NCI-H2196 (cell line): ENCODE measurements at regions not wholly inside any gene's neighbourhood (a gene's known extent, or its start where the extent isn't known, plus 50 kb on each side); places are given as distances from the start of the nearest gene placed in this dataset.
"Not testable (repeated sequence)": the region's sequence is repeated elsewhere in the genome, so short reads cannot be mapped to it uniquely, and the experiment has no call there.

Experiments
- DNase-seq: peaks from one replicate; lab custom pipeline; 2025; ENCODE audit not compliant: unreplicated experiment; lab: John Stamatoyannopoulos, UW

DNA sequence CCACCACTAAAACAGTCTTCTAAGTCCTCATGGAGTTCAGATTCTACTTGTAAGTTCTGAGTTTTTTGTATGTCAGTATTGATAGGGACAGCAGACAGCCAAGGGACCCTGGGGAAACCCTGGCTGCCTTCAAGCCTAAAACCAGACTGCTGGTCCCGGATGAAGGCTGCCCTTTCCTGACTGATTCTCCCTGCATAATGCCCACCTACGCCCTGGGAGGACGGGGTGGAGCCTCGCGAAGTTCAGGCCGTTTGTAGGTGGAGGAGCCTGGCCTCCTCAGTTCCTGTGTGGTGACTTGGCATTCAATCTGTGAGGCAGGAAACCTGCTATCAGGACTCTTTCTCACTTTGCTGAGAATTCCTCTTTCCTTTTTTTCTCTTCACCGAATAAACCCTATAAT, 120.3 kb upstream of the LGSN start:
- DNase-seq: no peak

- DNase-seq: no peak
Observed at GRCh38 chr6:63440594-63440993, 120.8 kb upstream of the LGSN start.

- peak; percentile 9 for DNase-seq
Observed at GRCh38 chr6:63441266-63441956, 121.6 kb upstream of the LGSN start.

- no peak for DNase-seq
Observed at GRCh38 chr6:63442870-63443269, 123.1 kb upstream of the LGSN start.

DNA sequence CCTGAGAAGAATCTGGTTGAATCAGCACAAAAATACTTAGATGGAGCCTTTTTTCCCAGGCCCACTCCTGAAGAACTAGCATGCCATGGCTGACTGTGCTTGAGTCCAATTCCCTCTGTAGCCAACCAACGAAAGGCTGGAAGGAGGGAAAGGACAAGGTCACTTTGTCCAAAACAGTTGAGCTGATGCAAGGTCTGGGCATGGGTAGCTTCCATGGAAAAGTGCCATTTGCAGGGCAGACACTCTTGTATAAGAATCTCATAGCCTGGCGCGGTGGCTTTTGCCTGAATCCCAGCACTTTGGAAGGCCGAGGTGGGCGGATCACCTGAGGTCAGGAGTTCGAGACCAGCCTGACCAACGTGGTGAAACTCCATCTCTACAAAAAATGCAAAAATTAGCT, 125.0 kb upstream of the LGSN start:
- DNase-seq: no peak

DNA sequence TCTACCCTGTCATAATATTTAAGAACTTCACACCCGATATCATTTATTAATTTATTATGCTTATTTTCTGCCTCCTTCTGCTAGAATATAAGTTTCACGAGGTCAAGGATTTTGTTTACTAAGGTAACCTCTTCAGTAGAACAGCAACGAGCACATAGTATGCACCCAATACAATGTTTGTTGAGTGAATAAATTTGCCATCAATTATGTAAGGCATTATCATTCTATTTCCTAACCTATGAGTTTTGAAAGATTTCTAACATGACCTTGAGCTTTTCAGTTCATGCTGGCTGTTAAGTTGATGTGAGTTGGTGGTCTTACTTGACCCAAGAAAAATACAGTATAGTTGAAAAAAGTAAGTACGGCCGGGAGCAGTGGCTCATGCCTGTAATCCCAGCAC, 125.9 kb upstream of the LOC128125822 start:
- no peak for DNase-seq

- no peak for DNase-seq
Observed at GRCh38 chr6:63447134-63447533, 125.1 kb upstream of the LOC128125822 start.

DNA sequence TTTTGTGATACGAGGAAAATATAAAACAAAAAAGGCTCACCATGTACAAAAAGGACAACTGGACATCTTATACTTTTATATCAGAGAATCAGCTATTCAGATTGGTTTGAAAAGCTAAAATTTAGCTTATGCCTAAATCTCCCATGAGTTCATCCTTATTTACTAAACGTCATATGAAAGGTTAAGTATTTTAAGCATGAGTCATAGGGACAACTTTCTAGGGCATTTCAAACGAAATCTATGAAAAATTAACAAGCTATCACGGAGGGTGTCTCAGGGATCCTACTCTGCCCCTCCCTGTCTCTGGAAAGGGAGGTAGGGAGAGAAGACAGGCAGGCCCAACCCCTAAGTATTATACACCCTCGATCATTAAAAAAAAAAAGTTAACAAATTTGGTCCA, 124.1 kb upstream of the LOC128125822 start:
- DNase-seq: no peak

DNA sequence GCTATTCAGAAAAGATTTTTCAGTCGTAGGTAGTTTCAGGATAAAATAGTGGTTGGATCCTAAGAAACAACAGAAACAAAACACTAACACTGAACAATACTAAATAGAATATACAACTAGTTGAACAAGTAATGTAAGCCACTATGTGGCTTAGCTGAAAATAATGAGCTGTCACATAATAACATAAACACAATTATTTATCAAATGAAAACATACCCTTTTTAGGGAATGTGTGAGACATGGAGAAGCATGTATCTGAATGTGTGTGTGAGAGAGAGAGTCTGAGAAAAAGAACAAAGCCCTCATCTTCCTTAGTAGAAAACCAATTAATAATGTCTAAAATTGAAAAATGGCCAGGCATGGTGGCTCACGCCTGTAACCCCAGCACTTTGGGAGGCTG, 122.6 kb upstream of the LOC128125822 start:
- no peak for DNase-seq

DNA sequence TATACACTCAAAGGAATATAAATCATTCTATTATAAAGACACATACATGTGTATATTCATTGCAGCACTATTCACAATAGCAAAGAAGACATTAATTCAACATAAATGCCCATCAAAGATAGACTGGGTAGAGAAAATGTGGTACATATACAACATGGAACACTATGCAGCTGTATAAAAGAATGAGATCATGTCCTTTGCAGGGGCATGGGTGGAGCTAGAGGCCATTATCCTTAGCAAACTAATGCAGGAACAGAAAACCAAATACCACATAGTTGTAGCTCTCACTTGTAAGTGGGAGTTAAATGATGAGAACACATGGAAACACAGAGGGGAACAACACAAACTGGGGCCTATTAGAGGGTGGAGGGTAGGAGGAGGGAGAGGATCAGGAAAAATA, 121.0 kb upstream of the LOC128125822 start:
- DNase-seq: no peak

GRCh38 chr6:63452125-63452524, 120.2 kb upstream of the LOC128125822 start:
- no peak for DNase-seq

DNA sequence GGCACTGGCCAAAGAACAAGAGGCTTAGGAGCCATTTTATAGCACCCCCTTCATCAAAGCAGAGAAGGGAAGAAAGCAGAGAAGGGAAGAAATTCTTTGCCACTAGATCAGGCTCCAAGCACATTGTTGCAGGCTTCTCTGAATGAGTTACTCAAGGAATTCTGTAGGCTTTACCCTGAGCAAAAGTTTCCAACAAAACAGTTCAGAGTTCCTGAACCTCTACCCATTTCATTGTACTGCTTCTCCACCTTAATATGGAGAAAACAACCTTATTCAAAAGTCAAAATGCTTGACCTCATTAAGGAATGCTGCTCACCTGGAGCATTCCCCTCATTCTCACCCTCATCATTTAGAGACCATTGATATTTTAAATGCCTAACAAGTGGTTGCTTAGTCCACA, 115.5 kb upstream of the LOC128125822 start:
- no peak for DNase-seq

- DNase-seq: no peak
Observed at GRCh38 chr6:63458480-63459115, 113.7 kb upstream of the LOC128125822 start.

- no peak for DNase-seq
Observed at GRCh38 chr6:63459814-63460213, 112.5 kb upstream of the LOC128125822 start.

DNA sequence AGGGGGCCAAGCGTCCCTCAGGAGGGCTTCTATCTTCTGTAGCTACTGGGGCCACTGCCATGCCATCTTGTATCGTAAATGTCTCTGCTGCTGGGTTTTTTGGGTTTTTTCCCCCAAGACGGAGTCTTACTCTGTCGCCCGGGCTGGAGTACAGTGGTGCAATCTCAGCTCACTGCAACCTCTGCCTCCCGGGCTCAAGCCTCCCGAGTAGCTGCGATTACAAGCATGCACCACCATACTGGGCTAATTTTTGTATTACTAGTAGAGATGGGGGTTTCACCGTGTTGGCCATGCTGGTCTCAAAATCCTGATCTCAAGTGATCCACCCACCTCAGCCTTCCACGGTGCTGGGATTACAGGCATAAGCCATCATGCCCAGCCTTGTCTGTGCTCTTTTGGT, 111.3 kb upstream of the LOC128125822 start:
- DNase-seq: no peak

DNA sequence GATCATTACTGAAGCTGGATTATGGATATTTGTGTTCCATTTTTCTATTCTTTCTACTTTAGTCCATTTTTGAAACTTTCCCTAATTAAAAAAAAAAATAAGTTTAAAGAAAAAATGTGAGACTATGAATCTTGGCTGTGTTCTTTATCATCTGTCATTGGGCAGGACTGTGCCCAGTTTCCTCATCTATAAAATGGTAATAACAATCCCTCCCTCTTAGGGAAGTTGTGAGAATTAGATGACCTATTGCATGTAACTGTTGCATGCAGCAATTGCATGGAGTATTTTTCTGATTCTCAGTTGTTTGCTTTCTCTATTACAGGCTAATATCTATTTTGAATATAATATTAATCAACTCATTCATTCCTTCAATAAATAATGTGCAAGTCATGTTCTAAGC, 108.2 kb upstream of the LOC128125822 start:
- DNase-seq: no peak

DNA sequence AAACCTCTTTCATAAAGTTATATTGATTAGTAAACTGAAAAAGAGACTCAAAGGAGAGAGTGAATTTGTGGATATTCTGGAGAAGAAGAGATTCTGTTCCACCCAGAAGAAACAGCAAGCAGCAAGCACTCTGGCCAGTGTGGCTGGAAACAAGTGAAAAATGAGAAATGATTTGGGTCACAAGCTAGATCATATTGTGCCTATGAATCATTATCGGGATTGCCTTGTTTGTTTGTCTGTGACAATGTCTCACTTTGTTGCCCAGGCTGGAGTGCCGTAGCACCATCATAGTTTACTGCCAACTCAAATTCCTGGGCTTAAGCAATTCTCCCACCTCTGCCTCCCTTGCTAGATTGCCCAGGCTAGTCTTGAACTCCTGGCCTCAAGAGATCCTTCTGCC, 106.5 kb upstream of the LOC128125822 start:
- no peak for DNase-seq

DNA sequence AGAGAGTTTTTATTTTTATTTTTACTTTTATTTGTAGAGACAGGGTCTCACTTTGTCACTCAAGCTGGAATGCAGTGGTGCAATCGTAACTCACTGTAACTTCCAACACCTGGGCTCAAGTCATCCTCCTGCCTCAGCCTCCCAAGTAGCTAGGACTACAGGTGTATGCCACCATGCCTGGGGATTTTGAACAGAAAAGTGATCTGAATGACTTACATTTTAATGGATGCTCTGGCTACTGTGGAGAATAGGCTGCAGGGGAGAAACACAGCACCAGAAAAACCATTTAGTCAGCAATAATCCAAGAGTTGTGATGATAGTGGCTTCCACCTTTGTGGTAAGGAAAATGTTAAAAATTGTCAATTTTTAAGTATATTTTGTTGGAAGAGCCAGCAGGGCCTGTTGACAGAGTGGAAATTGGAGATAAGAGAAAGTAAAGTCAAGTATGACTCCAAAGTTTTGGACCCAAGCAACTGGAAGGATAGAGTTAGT, 106.0 kb upstream of the LOC128125822 start:
- DNase-seq: no peak

DNA sequence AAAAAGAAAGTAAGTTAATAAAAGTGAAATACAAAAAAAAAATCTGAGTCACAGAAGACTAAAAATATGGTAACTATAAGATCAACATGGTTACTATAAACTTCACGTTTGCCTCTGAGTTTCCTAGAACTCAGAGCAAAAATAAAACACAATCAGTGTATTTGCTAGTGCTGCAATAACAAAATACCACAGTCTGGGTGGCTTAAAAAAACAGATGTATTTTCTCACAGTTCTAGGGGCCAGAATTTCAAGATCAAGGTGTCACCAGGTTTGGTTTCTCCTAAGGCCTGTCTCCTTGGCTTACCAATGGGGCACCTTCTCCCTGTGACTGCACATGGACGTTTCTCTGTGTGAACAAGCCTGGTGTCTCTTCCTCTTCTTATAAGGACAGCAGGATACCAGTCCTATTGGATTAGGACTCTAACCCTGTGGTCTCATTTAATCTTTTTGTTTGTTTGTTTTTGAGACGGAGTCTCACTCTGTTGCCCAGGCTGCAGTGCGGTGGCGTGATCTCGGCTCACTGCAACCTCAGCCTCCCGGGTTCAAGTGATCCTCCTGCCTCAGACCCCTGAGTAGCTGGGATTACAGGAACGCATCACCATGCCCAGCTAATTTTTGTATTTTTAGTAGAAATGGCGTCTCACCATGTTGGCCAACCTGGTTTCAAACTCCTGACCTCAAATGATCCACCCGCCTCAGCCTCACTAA, 104.9 kb upstream of the LOC128125822 start:
- DNase-seq: no peak

DNA sequence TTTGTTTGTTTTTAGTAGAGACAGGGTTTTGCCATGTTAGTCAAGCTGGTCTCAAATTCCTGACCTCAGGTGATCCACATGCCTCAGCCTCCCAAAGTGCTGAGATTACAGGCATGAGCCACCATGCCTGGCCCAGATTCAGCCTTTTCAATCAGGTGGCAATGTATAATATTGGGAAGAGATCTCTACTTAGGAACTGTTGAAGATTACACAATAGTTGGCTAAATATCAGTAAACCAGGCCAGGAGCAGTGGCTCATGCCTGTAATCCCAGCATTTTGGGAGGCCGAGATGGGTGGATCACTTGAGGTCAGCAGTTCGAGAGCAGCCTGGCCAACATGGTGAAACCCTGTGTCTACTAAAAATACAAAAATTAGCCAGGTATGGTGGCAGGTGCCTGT, 101.1 kb upstream of the LOC128125822 start:
- not testable (repeated sequence) for DNase-seq

GRCh38 chr6:63471654-63472053, 100.6 kb upstream of the LOC128125822 start:
- DNase-seq: no peak

GRCh38 chr6:63475707-63476106, 96.6 kb upstream of the LOC128125822 start:
- DNase-seq: no peak
